Left lung (tissue), 4 donors: ENCODE measurements at regions not wholly inside any gene's neighbourhood (a gene's known extent, or its start where the extent isn't known, plus 50 kb on each side); places are given as distances from the start of the nearest gene placed in this dataset.

Experiments
- ATAC-seq: fragments of 200-7000 bp; cut with Tn5 transposase; one replicate; pipeline ENCODE4 v1.9.1; 2020; ENCODE audit warnings: moderate library complexity
- DNase-seq, 4 donors: peaks; one replicate each; pipeline ENCODE4 v3.0.0-alpha.2; 2013 to 2020
- H3K27ac ChIP-seq, 2 donors: fragments of 200-600 bp; sonication (generic) in 1 of 2; one replicate each; pipeline versions ENCODE4 v1.5.0 to v1.8.0; 2020 to 2021
- H3K27me3 ChIP-seq, 2 donors: fragments of 200-600 bp; sonication (generic) in 1 of 2; one replicate each; pipeline versions ENCODE4 v1.5.0 to v1.8.0; 2020 to 2021
- H3K36me3 ChIP-seq, 2 donors: fragments of 200-600 bp; sonication (generic) in 1 of 2; one replicate each; pipeline versions ENCODE4 v1.5.0 to v1.8.0; 2020 to 2021
- H3K4me1 ChIP-seq, 2 donors: fragments of 200-600 bp; one replicate each; pipeline ENCODE4 v1.8.0; 2021
- H3K4me3 ChIP-seq, 2 donors: fragments of 200-600 bp; sonication (generic) in 1 of 2; one replicate each; pipeline versions ENCODE4 v1.5.0 to v1.8.0; 2020 to 2021; ENCODE audit warnings: mild to moderate bottlenecking in 1 of 2
- H3K9me3 ChIP-seq, 2 donors: fragments of 200-600 bp; sonication (generic) in 1 of 2; one replicate each; pipeline versions ENCODE4 v1.5.0 to v1.8.0; 2020 to 2021
- CTCF ChIP-seq, 2 donors: fragments of 200-600 bp; sonication (generic) in 1 of 2; IDR thresholded peaks; one replicate each; pipeline versions ENCODE4 v1.5.0 to v1.8.0; 2021; ENCODE audit warnings: antibody characterized with exemption in 2 of 2
- intact Hi-C, 2 donors: fragments of 100-400 bp; cut with DNase I; formaldehyde crosslinking; loops; one replicate each; pipeline versions ENCODE4 v1.11.2 to v1.14.2; 2022
- donor health status: DM: no; HTN: yes; CAD: no.
- donor health status: DM: no; HTN: no; CAD: no.

DNA sequence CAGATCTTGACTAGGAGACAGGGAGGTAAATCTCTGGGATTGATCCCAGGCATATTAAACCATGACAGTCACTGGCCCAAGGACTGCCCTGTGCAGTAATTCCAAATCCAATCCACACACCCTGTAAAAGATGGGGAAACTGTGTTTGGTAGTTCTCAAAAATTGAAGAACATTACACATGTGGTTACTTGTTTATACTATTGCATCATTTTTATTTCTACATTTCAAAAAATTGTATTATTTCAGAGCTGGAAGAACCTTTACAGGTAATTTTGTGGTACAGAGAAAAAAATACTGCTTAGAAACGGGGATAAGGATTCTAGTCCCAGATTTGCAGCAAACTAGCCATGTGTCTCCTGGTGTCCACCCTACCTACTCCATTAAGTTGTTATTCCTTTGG is 400.5 kb downstream of the LRIG3 start:
- H3K9me3 ChIP-seq: peaks cover 0 to 29% of the 10 kb centered on the region in 2 donors
- no peak for TF ChIP-seq CTCF (IDR thresholded peaks at IDR 0.05)
- ATAC-seq: no peak
- H3K4me3 ChIP-seq: no peak overlapping the region
- no peaks in the 10 kb centered on the region for H3K36me3 ChIP-seq
- no peak for DNase-seq
- no peak overlapping the region for H3K27ac ChIP-seq
- H3K4me1 ChIP-seq: no peaks in the 10 kb centered on the region
- intact Hi-C loops: no loop called here
- no peaks in the 10 kb centered on the region for H3K27me3 ChIP-seq

DNA sequence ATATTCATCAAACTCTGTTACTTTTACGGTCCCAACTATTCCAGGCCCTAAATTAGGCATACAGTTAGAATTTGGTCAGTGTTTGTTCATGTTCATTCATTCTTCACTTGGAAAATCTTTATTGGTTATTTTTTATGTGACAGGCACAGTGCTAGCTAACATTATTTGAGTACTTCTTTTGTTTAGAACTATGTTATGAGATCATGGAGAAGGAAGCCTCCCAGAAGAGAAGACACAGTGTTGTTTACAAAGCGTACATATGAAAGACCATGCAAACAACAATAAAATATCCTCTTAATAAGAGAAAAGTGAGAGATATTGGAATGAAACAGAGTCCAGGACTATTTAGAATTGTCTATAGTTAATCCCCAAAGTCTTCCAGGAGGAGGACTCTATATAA is 399.2 kb downstream of the LRIG3 start:
- Histone ChIP-seq H3K4me1 (no peaks in the 10 kb centered on the region), H3K4me3 (no peak overlapping the region), H3K27ac (no peak overlapping the region), H3K9me3 (peaks cover 0 to 25% of the 10 kb centered on the region in 2 donors), H3K36me3 (no peaks in the 10 kb centered on the region), H3K27me3 (no peaks in the 10 kb centered on the region)
- no peak for TF ChIP-seq CTCF (IDR thresholded peaks at IDR 0.05)
- intact Hi-C loops: no loop called here
- ATAC-seq (no peak), DNase-seq (no peak)

- ATAC-seq: no peak
- no peaks in the 10 kb centered on the region for H3K36me3 ChIP-seq
- H3K4me1 ChIP-seq: no peaks in the 10 kb centered on the region
- no peak overlapping the region for H3K27ac ChIP-seq
- TF ChIP-seq CTCF (IDR thresholded peaks at IDR 0.05): no peak
- H3K4me3 ChIP-seq: no peak overlapping the region
- H3K9me3 ChIP-seq: peaks cover 0 to 25% of the 10 kb centered on the region in 2 donors
- DNase-seq: no peak
- H3K27me3 ChIP-seq: no peaks in the 10 kb centered on the region
- intact Hi-C loops: no loop called here
Observed at GRCh38 chr12:58521796-58522195, 398.5 kb downstream of the LRIG3 start.

GRCh38 chr12:58523360-58523759 is 396.9 kb downstream of the LRIG3 start:
- H3K9me3 ChIP-seq: peaks cover 0 to 9% of the 10 kb centered on the region in 2 donors
- no peaks in the 10 kb centered on the region for H3K27me3 ChIP-seq
- no peak for TF ChIP-seq CTCF (IDR thresholded peaks at IDR 0.05)
- H3K27ac ChIP-seq: no peak overlapping the region
- H3K4me1 ChIP-seq: no peaks in the 10 kb centered on the region
- H3K36me3 ChIP-seq: no peaks in the 10 kb centered on the region
- intact Hi-C loops: no loop called here
- no peak overlapping the region for H3K4me3 ChIP-seq
- ATAC-seq (no peak), DNase-seq (no peak)

DNA sequence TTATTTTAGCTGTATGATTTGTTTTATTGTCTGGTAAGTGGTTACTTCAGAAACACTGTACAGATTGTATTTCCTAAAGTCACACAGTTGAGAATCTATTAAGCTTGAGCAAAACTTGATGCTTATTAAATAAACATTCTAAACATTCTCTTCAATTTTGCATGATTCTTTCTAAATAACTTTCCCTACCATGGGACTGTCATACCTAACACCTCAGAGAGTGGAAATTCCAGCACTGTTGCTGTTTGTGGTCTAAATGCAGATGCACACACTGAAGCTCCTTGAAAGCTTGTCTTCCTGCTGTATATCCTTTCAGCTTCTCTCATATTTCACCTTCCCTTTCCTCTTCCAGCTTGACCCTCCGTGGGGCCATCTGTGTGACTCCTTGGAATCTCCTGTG is 392.0 kb downstream of the LRIG3 start:
- no peak for TF ChIP-seq CTCF (IDR thresholded peaks at IDR 0.05)
- Histone ChIP-seq H3K4me3 (no peak overlapping the region), H3K9me3 (no peaks in the 10 kb centered on the region), H3K36me3 (no peaks in the 10 kb centered on the region), H3K4me1 (no peaks in the 10 kb centered on the region), H3K27me3 (no peaks in the 10 kb centered on the region), H3K27ac (no peak overlapping the region)
- DNase-seq (no peak), ATAC-seq (no peak)
- intact Hi-C loops: no loop called here
